Tongue (tissue), 2 donors: ENCODE measurements at regions not wholly inside any gene's neighbourhood (a gene's known extent, or its start where the extent isn't known, plus 50 kb on each side); places are given as distances from the start of the nearest gene placed in this dataset. TPM values are rescaled to one million over a fixed set of nuclear protein-coding genes. Genes with fewer than 3 reads are reported as not detected.

Source experiments
- DNase-seq: peaks from one replicate; pipeline ENCODE4 v3.0.0-alpha.2; 2015
- small RNA-seq: library from RNA; depleted of rRNA; stranded (forward); fragments of <200 nt; gene quantifications from one replicate; pipeline ENCODE3, GENCODE V24; 2014; ENCODE audit warnings: low replicate concordance

GRCh38 chr13:26831336-26831908, 70.8 kb upstream of the GPR12 start:
- peak; percentile 62 for DNase-seq

GRCh38 chr13:26829716-26830115, 69.1 kb upstream of the GPR12 start:
- no peak for DNase-seq

GRCh38 chr13:26824581-26824980, 64.0 kb upstream of the GPR12 start:
- no peak for DNase-seq

GRCh38 chr13:26822146-26822545, 61.6 kb upstream of the GPR12 start:
- no peak for DNase-seq

GRCh38 chr13:26821672-26822071, 61.1 kb upstream of the GPR12 start:
- DNase-seq = no peak

- DNase-seq = no peak
These were observed 60.3 kb upstream of the GPR12 start for GRCh38 chr13:26820871-26821270.

GRCh38 chr13:26819046-26819445, 58.5 kb upstream of the GPR12 start:
- peak; percentile 38 for DNase-seq

- DNase-seq = peak; percentile 45
These were observed 56.3 kb upstream of the GPR12 start for GRCh38 chr13:26816881-26817280.

GRCh38 chr13:26813980-26814348, 53.4 kb upstream of the GPR12 start:
- no peak for DNase-seq

- DNase-seq = no peak
These were observed 52.9 kb upstream of the GPR12 start for GRCh38 chr13:26813321-26813979.

GRCh38 chr13:26811581-26811980, 51.0 kb upstream of the GPR12 start:
- peak; percentile 73 for DNase-seq

Small RNA genes lying in the stretch of these regions (small RNA-seq; reads per million reads assigned to genes)
- gene RPS21P8 = not detected
